SK-N-SH treated with all-trans-retinoic acid at 6 μM for 48 hours (cell line): ENCODE measurements at regions not wholly inside any gene's neighbourhood (a gene's known extent, or its start where the extent isn't known, plus 50 kb on each side); places are given as distances from the start of the nearest gene placed in this dataset.

ENCODE experiments used
- ATAC-seq: fragments of 200-7000 bp; cut with Tn5 transposase; 3 replicates; pipeline ENCODE4 v1.9.1; 2020; ENCODE audit warnings: mild to moderate bottlenecking, moderate library complexity
- ARNTL ChIP-seq: fragments of 450-650 bp; formaldehyde crosslinking; IDR thresholded peaks from 2 replicates; pipeline ENCODE4 v1.5.0; 2020; ENCODE audit warnings: low read depth, mild to moderate bottlenecking, moderate library complexity, borderline replicate concordance
- BACH2 ChIP-seq: fragments of 250-450 bp; sonication (Bioruptor Pico); IDR thresholded peaks from 2 replicates; pipeline ENCODE4 v1.9.0; 2021; ENCODE audit warnings: mild to moderate bottlenecking, borderline replicate concordance
- CSDC2 ChIP-seq: fragments of 250-450 bp; sonication (Bioruptor Pico); IDR thresholded peaks from 2 replicates; pipeline ENCODE4 v1.5.0; 2020; ENCODE audit warnings: mild to moderate bottlenecking, moderate library complexity
- ESRRG ChIP-seq: fragments of 250-450 bp; sonication (Bioruptor Pico); IDR thresholded peaks from 2 replicates; pipeline ENCODE4 v1.6.1; 2021; ENCODE audit warnings: mild to moderate bottlenecking
- GLIS3 ChIP-seq: fragments of 250-450 bp; sonication (Bioruptor Pico); IDR thresholded peaks from 2 replicates; pipeline ENCODE4 v1.5.0; 2020; ENCODE audit warnings: mild to moderate bottlenecking, moderate library complexity
- ISL1 ChIP-seq: fragments of 250-450 bp; sonication (Bioruptor Pico); IDR thresholded peaks from 2 replicates; pipeline ENCODE4 v2.1.2; 2022; ENCODE audit warnings: mild to moderate bottlenecking, moderate library complexity
- OSR1 ChIP-seq: fragments of 250-450 bp; sonication (Bioruptor Pico); IDR thresholded peaks from 2 replicates; pipeline ENCODE4 v1.8.0; 2022; ENCODE audit warnings: moderate library complexity, mild to moderate bottlenecking, inconsistent platforms
- RARB ChIP-seq: fragments of 250-450 bp; sonication (Bioruptor Pico); IDR thresholded peaks from 2 replicates; pipeline ENCODE4 v1.8.0; 2021; ENCODE audit warnings: mild to moderate bottlenecking, moderate library complexity
- TCF4 ChIP-seq: fragments of 250-450 bp; sonication (Bioruptor Pico); IDR thresholded peaks from 2 replicates; pipeline ENCODE4 v1.8.0; 2021; ENCODE audit warnings: mild to moderate bottlenecking, moderate library complexity, borderline replicate concordance
- TOX ChIP-seq: fragments of 250-450 bp; sonication (Bioruptor Pico); IDR thresholded peaks from 2 replicates; pipeline ENCODE4 v1.8.0; 2021; ENCODE audit warnings: mild to moderate bottlenecking, moderate library complexity, borderline replicate concordance
- ZFP3 ChIP-seq: fragments of 250-450 bp; sonication (Bioruptor Pico); IDR thresholded peaks from 2 replicates; pipeline ENCODE4 v1.5.0; 2020; ENCODE audit warnings: mild to moderate bottlenecking, moderate library complexity
- ZFP30 ChIP-seq: fragments of 450-650 bp; formaldehyde crosslinking; IDR thresholded peaks from 2 replicates; pipeline ENCODE4 v1.5.0; 2022; ENCODE audit warnings: mild to moderate bottlenecking, moderate library complexity
- ZNF565 ChIP-seq: fragments of 450-650 bp; formaldehyde crosslinking; conservative IDR thresholded peaks from 2 replicates; pipeline ENCODE4 v1.5.0; 2020; ENCODE audit warnings: low read depth, mild to moderate bottlenecking, moderate library complexity
- ZNF70 ChIP-seq: fragments of 450-650 bp; formaldehyde crosslinking; IDR thresholded peaks from 2 replicates; pipeline ENCODE4 v1.5.0; 2020; ENCODE audit warnings: mild to moderate bottlenecking, moderate library complexity
- ZNF8 ChIP-seq: fragments of 450-650 bp; formaldehyde crosslinking; IDR thresholded peaks from 2 replicates; pipeline ENCODE4 v1.5.0; 2020; ENCODE audit warnings: mild to moderate bottlenecking, moderate library complexity
- TF ChIP-seq, protein P1 (sequence below): fragments of 250-450 bp; sonication (Bioruptor Pico); IDR thresholded peaks from 2 replicates; pipeline ENCODE4 v1.8.0; 2021; ENCODE audit warnings: low read depth, mild to moderate bottlenecking, moderate library complexity, borderline replicate concordance
- TF ChIP-seq, protein P2 (sequence below): fragments of 250-450 bp; sonication (Bioruptor Pico); IDR thresholded peaks from 2 replicates; pipeline ENCODE4 v1.5.1; 2020; ENCODE audit warnings: low read depth, mild to moderate bottlenecking, moderate library complexity
- TF ChIP-seq, protein P3 (sequence below): fragments of 250-450 bp; sonication (Bioruptor Pico); IDR thresholded peaks from 2 replicates; pipeline ENCODE4 v1.8.0; 2020; ENCODE audit warnings: mild to moderate bottlenecking, moderate library complexity, borderline replicate concordance

DNA sequence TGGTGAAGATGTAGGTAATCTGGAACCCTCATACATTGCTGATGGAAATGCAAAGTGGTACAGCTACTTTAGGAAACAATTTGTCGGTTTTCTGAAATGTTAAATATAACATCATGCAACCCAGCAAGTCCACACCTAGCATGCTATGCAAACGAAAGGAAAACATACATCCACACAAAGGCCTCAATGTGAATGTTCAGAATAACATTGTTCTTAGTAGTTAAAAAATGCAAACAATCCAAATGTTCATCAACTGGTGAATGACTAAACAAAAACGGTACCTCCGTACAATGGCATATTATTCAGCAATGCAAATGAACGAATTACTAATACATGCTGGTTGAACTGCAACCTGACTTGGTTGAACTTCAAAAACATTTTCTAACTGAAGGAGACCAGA, 423.3 kb upstream of the THRB start:
- ATAC-seq = no peak
- TF ChIP-seq ESRRG (CRISPR knock-in tag) = no peak
- TF ChIP-seq GLIS3 (CRISPR knock-in tag) = no peak
- no peak for TF ChIP-seq RARB
- TF ChIP-seq, protein P1, sequence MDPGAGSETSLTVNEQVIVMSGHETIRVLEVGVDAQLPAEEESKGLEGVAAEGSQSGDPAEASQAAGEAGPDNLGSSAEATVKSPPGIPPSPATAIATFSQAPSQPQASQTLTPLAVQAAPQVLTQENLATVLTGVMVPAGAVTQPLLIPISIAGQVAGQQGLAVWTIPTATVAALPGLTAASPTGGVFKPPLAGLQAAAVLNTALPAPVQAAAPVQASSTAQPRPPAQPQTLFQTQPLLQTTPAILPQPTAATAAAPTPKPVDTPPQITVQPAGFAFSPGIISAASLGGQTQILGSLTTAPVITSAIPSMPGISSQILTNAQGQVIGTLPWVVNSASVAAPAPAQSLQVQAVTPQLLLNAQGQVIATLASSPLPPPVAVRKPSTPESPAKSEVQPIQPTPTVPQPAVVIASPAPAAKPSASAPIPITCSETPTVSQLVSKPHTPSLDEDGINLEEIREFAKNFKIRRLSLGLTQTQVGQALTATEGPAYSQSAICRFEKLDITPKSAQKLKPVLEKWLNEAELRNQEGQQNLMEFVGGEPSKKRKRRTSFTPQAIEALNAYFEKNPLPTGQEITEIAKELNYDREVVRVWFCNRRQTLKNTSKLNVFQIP (CRISPR knock-in tag) = no peak
- TF ChIP-seq OSR1 (CRISPR knock-in tag) = no peak
- TF ChIP-seq, protein P2, sequence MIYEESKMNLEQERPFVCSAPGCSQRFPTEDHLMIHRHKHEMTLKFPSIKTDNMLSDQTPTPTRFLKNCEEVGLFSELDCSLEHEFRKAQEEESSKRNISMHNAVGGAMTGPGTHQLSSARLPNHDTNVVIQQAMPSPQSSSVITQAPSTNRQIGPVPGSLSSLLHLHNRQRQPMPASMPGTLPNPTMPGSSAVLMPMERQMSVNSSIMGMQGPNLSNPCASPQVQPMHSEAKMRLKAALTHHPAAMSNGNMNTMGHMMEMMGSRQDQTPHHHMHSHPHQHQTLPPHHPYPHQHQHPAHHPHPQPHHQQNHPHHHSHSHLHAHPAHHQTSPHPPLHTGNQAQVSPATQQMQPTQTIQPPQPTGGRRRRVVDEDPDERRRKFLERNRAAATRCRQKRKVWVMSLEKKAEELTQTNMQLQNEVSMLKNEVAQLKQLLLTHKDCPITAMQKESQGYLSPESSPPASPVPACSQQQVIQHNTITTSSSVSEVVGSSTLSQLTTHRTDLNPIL (CRISPR knock-in tag) = no peak
- TF ChIP-seq BACH2 (CRISPR knock-in tag) = no peak
- TF ChIP-seq ZFP3 (CRISPR knock-in tag) = no peak
- no peak for TF ChIP-seq ZNF70 (CRISPR knock-in tag)
- TF ChIP-seq, protein P3, sequence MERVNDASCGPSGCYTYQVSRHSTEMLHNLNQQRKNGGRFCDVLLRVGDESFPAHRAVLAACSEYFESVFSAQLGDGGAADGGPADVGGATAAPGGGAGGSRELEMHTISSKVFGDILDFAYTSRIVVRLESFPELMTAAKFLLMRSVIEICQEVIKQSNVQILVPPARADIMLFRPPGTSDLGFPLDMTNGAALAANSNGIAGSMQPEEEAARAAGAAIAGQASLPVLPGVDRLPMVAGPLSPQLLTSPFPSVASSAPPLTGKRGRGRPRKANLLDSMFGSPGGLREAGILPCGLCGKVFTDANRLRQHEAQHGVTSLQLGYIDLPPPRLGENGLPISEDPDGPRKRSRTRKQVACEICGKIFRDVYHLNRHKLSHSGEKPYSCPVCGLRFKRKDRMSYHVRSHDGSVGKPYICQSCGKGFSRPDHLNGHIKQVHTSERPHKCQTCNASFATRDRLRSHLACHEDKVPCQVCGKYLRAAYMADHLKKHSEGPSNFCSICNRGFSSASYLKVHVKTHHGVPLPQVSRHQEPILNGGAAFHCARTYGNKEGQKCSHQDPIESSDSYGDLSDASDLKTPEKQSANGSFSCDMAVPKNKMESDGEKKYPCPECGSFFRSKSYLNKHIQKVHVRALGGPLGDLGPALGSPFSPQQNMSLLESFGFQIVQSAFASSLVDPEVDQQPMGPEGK (CRISPR knock-in tag) = no peak
- TF ChIP-seq, all 23 proteins: peak for 0

DNA sequence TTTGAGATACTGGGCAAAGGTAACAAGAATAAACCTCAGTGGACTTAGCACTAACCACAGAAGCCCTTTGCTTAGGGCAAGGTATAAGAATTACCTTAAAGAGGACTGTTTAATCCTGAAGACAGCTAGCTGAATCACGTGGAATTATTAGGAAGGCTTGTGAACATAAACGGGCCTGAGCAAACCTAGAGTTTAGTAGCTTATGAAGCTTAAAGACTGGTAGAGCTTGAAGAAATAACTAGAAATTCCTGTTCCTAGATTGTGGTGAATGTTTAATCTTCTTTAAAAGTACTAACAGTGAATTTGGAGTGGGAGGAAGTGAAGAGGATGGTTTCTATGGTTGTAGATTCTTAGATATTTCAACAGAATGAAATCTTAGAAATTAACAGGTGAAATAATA, 428.9 kb upstream of the THRB start:
- no peak for ATAC-seq
- no peak for TF ChIP-seq ZFP3 (CRISPR knock-in tag)
- TF ChIP-seq TOX = no peak
- TF ChIP-seq ZNF565 = no peak
- TF ChIP-seq BACH2 (CRISPR knock-in tag) = no peak
- TF ChIP-seq CSDC2 (CRISPR knock-in tag) = no peak
- no peak for TF ChIP-seq ARNTL (CRISPR knock-in tag)
- TF ChIP-seq ZNF8 (CRISPR knock-in tag) = no peak
- no peak for TF ChIP-seq ISL1
- TF ChIP-seq, protein P3 (CRISPR knock-in tag) = no peak
- TF ChIP-seq RARB = no peak
- TF ChIP-seq ESRRG (CRISPR knock-in tag) = no peak
- no peak for TF ChIP-seq TCF4 (CRISPR knock-in tag)
- no peak for TF ChIP-seq ZFP30 (CRISPR knock-in tag)
- TF ChIP-seq, protein P1 (CRISPR knock-in tag) = no peak
- TF ChIP-seq OSR1 (CRISPR knock-in tag) = no peak

DNA sequence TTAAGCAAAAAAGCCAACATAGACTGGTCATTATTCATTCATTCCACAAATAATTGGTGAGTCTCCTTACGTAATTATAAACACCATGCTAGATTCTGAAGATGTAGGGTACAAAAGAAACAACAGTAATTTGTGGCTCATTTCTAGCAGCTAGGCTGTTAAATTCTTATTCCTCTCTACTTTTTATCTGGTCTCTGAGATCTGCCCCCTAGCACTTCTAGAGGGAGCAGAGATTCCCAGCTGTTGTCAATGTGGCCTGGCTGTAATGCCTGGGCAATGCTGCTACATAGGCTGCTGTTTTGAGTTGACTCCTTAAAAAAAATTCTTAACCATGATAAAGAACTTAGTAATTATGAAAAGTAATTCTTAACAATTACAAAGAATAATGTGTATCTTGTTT, 434.9 kb upstream of the THRB start:
- no peak for TF ChIP-seq ESRRG (CRISPR knock-in tag)
- TF ChIP-seq OSR1 (CRISPR knock-in tag) = no peak
- no peak for TF ChIP-seq ZNF8 (CRISPR knock-in tag)
- TF ChIP-seq ZFP3 (CRISPR knock-in tag) = no peak
- no peak for TF ChIP-seq ZNF565
- no peak for TF ChIP-seq ZNF70 (CRISPR knock-in tag)
- TF ChIP-seq, protein P3 (CRISPR knock-in tag) = no peak
- TF ChIP-seq, all 23 proteins: peak for 0
- no peak for ATAC-seq
